Uterus (tissue), 3 donors: ENCODE measurements at regions not wholly inside any gene's neighbourhood (a gene's known extent, or its start where the extent isn't known, plus 50 kb on each side); places are given as distances from the start of the nearest gene placed in this dataset.

Experiments used
- DNase-seq, 2 donors: peaks; one replicate each; pipeline ENCODE4 v3.0.0-alpha.2; 2019 to 2020
- H3K27ac ChIP-seq, 2 donors: fragments of 200-600 bp; sonication (generic); 1 replicate in 1 of 2; 2 replicates in 1 of 2; pipeline ENCODE4 v1.5.1; 2016 to 2018
- H3K27me3 ChIP-seq, 2 donors: fragments of 200-600 bp; sonication (generic); one replicate each; pipeline ENCODE4 v1.5.1; 2018 to 2019; ENCODE audit warnings: control low read depth in 1 of 2
- H3K36me3 ChIP-seq, 2 donors: fragments of 200-600 bp; sonication (generic); one replicate each; pipeline ENCODE4 v1.5.1; 2019; ENCODE audit warnings: control low read depth in 1 of 2
- H3K4me1 ChIP-seq, 2 donors: fragments of 200-600 bp; sonication (generic); one replicate each; pipeline ENCODE4 v1.5.1; 2018 to 2019; ENCODE audit warnings: control low read depth in 1 of 2
- H3K4me3 ChIP-seq, 2 donors: fragments of 200-600 bp; sonication (generic); 1 replicate in 1 of 2; 2 replicates in 1 of 2; pipeline ENCODE4 v1.5.1; 2018 to 2019; ENCODE audit warnings: mild to moderate bottlenecking in 1 of 2
- H3K9me3 ChIP-seq, 2 donors: fragments of 200-600 bp; sonication (generic); one replicate each; pipeline ENCODE4 v1.5.1; 2019; ENCODE audit warnings: control low read depth in 1 of 2
- POLR2A ChIP-seq, 2 donors: fragments of 450-650 bp; IDR thresholded peaks; one replicate each; pipeline ENCODE4 v1.6.1; 2016; ENCODE audit warnings: antibody characterized with exemption in 2 of 2, mild to moderate bottlenecking in 1 of 2, moderate library complexity in 1 of 2
- intact Hi-C: fragments of 100-400 bp; cut with DNase I; formaldehyde crosslinking; loops from one replicate; pipeline ENCODE4 v1.15.1; 2023; ENCODE audit warnings: low total_unique reads
- TF ChIP-seq, protein P1 (sequence below), 4 experiments: fragments of 200-600 bp in 2 of 4; fragments of 450-650 bp in 2 of 4; sonication (generic) in 2 of 4; IDR thresholded peaks; one replicate each; pipeline ENCODE4 v1.5.1; 2016 to 2019; ENCODE audit warnings: antibody characterized with exemption in 4 of 4, mild to moderate bottlenecking in 2 of 4, moderate library complexity in 1 of 4
- donor health status: DM: yes; HTN: yes; CAD: no.

DNA sequence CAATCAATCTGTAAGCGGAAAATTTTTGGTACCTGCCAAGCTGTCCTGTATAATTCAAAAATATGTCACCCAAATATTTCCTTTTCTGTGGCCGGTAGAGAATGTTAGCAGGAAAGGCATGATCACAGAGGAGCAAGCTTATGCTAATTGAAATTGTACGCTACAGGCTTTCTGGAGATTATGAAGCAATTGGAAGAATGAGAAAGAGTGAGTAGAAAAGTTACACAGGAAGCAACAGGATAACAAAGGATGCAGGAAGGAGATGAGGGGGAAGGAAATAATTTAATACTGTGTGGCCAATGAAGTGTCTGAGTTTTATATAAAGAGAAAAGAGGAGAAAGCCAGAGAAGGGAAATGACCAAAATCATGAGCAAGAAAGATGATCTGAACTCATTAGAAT, 627.2 kb upstream of the STXBP6 start:
- Histone ChIP-seq H3K27ac (no peak overlapping the region), H3K9me3 (no peaks in the 10 kb centered on the region), H3K36me3 (peaks cover 0 to 2% of the 10 kb centered on the region in 2 donors), H3K4me1 (no peaks in the 10 kb centered on the region), H3K27me3 (no peaks in the 10 kb centered on the region), H3K4me3 (no peak overlapping the region)
- intact Hi-C loops: no loop called here
- TF ChIP-seq, protein P1, sequence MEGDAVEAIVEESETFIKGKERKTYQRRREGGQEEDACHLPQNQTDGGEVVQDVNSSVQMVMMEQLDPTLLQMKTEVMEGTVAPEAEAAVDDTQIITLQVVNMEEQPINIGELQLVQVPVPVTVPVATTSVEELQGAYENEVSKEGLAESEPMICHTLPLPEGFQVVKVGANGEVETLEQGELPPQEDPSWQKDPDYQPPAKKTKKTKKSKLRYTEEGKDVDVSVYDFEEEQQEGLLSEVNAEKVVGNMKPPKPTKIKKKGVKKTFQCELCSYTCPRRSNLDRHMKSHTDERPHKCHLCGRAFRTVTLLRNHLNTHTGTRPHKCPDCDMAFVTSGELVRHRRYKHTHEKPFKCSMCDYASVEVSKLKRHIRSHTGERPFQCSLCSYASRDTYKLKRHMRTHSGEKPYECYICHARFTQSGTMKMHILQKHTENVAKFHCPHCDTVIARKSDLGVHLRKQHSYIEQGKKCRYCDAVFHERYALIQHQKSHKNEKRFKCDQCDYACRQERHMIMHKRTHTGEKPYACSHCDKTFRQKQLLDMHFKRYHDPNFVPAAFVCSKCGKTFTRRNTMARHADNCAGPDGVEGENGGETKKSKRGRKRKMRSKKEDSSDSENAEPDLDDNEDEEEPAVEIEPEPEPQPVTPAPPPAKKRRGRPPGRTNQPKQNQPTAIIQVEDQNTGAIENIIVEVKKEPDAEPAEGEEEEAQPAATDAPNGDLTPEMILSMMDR (IDR thresholded peaks at IDR 0.05): no peak
- TF ChIP-seq POLR2A (IDR thresholded peaks at IDR 0.05): no peak
- DNase-seq: no peak

DNA sequence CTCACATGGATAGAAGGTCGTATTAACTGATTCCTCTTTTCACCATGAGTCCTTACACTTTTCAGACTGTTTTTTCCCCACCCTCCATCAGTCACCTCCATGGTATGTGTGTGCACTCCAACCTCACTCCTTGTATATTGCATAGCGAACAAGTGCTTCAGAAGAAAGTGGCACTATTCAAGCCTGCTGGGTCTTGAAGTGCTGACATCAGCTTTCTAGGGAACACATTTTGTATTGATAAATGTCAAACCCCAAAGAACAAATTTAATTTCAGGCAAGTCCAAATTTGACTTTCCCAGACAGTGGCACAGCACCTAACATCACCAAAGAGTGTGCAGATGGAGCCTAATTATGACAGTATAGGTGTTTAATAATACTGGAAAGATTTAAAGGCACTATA, 617.4 kb upstream of the STXBP6 start:
- TF ChIP-seq POLR2A (IDR thresholded peaks at IDR 0.05): no peak
- TF ChIP-seq, protein P1 (IDR thresholded peaks at IDR 0.05): no peak
- Histone ChIP-seq H3K27me3 (no peaks in the 10 kb centered on the region), H3K36me3 (no peaks in the 10 kb centered on the region), H3K27ac (no peak overlapping the region), H3K4me1 (no peaks in the 10 kb centered on the region), H3K4me3 (no peak overlapping the region), H3K9me3 (no peaks in the 10 kb centered on the region)
- no peak for DNase-seq
- intact Hi-C loops: no loop called here

DNA sequence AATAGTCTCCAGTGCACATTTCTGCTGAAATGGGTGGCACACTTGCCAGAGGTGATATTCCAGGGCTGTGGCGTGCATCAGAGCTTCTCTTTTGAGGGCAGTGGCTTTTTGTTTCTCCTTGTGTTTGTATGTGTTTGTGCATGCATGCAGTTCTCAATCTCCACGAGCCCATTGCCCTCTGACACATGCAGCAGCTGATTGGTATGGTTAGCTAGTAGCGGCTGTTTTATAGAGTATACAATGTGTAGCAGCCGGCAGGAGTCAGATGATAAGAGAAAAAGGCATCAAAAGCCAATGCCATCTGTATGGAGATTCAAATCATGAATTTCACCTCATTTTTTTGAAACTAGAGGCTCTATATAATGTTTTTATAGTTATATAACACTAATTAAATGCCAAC, 616.9 kb upstream of the STXBP6 start:
- H3K4me3 ChIP-seq: no peak overlapping the region
- no peak for DNase-seq
- H3K36me3 ChIP-seq: no peaks in the 10 kb centered on the region
- H3K9me3 ChIP-seq: no peaks in the 10 kb centered on the region
- H3K27ac ChIP-seq: no peak overlapping the region
- no peak for TF ChIP-seq POLR2A (IDR thresholded peaks at IDR 0.05)
- TF ChIP-seq, protein P1 (IDR thresholded peaks at IDR 0.05): no peak
- no peaks in the 10 kb centered on the region for H3K4me1 ChIP-seq
- intact Hi-C loops: no loop called here
- no peaks in the 10 kb centered on the region for H3K27me3 ChIP-seq

DNA sequence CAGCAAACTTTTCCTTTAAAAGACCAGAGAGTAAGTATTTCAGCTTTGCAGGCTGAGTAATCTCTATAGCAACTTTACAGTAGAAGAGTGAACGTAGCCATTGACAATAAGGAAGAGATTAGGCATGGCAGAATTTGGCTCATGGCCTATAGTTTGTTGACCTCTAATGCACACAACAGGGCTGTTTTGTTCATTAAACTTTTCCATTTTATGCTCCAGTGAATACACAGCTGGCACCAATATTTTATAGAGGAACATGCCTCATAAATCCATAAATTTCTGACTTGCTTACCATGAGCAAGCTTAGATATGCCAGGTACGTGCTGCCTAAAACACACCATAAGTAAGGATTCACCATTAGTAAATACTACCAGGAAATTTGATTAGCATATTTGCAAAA, 609.0 kb upstream of the STXBP6 start:
- TF ChIP-seq, protein P1 (IDR thresholded peaks at IDR 0.05): no peak
- TF ChIP-seq POLR2A (IDR thresholded peaks at IDR 0.05): no peak
- DNase-seq: no peak
- no peaks in the 10 kb centered on the region for H3K36me3 ChIP-seq
- no peak overlapping the region for H3K27ac ChIP-seq
- no peaks in the 10 kb centered on the region for H3K9me3 ChIP-seq
- no peaks in the 10 kb centered on the region for H3K27me3 ChIP-seq
- H3K4me1 ChIP-seq: no peaks in the 10 kb centered on the region
- intact Hi-C loops: no loop called here
- no peak overlapping the region for H3K4me3 ChIP-seq

DNA sequence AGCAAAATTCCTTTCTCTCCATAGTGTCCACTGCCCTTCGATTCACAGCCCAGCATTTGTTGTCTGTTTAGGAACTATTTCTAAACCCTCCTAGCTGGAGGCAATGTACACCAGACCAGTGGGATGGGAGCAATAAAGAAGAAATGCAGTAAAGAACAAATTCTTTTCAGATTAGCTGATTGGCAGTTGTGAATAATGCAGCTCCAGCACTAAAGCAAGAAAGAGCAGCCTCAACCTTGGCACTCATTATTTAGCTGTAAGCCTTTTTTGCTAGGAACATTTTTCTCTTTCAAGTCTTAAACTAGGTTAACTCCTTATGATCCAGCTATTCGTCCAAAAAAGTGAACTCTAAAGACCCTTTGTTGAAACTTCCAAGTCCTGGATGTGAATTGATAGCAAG, 580.5 kb upstream of the STXBP6 start:
- no peak overlapping the region for H3K27ac ChIP-seq
- intact Hi-C loops: no loop called here

More for the DNA sequence above, 580.5 kb upstream of the STXBP6 start:
- TF ChIP-seq POLR2A (IDR thresholded peaks at IDR 0.05): no peak
- TF ChIP-seq, protein P1 (IDR thresholded peaks at IDR 0.05): no peak
- Histone ChIP-seq H3K4me3 (no peak overlapping the region), H3K4me1 (no peaks in the 10 kb centered on the region), H3K27me3 (no peaks in the 10 kb centered on the region), H3K9me3 (no peaks in the 10 kb centered on the region), H3K36me3 (no peaks in the 10 kb centered on the region)
- DNase-seq: no peak
